Fibroblast of skin of back (primary cell): ENCODE measurements at regions not wholly inside any gene's neighbourhood (a gene's known extent, or its start where the extent isn't known, plus 50 kb on each side); places are given as distances from the start of the nearest gene placed in this dataset.
"Not testable (repeated sequence)": the region's sequence is repeated elsewhere in the genome, so short reads cannot be mapped to it uniquely, and the experiment has no call there.

Experiments
- DNase-seq: peaks from one replicate; pipeline ENCODE4 v3.0.0-alpha.2; 2013

- DNase-seq, result no peak
Observed at GRCh38 chr5:164139423-164139822, 634.0 kb downstream of the MAT2B start.

DNA sequence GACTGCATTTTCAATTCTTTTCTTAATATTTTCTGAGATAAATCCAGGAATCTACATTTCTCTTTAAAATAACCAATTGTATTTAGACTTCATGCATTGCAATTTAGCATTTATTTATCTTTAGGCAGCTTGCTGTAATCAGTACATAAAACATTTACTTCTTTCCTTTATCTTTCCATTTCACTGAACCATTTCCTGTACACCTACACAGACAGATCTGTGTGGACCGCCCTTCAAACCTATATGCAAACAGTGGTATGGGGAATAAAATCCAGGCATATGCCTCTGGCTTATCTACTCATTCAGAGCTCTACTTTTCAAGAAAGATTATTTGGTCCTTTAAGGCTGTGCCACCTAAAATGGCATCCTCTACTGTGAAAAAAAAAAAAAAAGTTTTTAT lies 640.0 kb downstream of the MAT2B start:
- no peak for DNase-seq

DNA sequence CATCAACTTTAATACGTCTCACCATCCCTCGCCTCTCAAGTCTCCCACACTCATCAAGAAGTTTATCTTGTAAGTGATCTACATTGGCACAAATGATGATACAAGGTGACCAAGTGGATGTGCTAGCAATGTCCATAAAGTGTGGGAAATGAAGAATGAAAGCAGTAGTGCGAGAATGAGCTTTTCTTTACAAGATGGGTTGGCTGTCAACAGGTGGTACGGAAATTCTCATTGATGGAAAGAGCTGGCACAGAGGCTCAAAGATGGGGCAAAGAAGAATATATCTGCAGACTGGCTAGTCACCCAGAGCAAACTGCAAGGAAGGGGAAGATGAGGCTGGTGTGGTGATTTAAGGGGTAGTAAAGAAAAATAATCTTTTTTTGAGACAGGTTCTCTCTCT lies 640.8 kb downstream of the MAT2B start:
- no peak for DNase-seq

DNA sequence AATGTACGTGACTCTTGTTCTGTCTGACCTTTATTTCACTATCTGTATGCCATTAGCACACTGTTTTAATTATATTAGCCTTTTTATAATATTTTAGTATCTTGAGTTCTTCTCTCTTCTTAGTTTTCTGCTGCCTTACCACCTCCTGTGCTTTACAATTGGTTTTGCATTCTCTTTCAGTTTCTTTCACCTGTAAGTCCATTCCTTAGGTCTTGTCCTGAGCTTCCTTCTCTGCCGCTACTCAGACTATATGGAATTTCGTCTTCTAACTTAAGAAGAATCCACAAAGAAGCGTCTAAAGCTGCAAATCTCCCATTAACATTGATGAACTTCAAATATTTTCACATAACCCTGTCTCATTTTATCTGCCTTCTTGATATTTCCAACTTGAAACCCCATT lies 642.9 kb downstream of the MAT2B start:
- no peak for DNase-seq

DNA sequence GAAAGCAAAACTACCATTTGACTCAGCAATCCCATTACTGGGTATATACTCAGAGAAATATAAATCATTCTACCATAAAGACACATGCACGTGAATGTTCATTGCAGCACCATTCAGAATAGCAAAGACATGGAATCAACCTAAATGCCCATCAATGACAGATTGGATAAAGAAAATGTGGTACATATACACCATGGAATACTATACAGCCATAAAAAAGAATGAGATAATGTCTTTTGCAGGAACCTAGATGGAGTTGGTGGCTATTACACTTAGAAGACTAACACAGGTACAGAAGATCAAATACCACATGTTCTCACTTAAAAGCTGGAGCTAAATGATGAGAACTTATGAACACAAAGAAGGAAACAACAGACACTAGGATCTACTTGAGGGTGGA lies 647.1 kb downstream of the MAT2B start:
- not testable (repeated sequence) for DNase-seq

GRCh38 chr5:164153469-164154172 lies 648.2 kb downstream of the MAT2B start:
- DNase-seq, result peak; percentile 28

DNA sequence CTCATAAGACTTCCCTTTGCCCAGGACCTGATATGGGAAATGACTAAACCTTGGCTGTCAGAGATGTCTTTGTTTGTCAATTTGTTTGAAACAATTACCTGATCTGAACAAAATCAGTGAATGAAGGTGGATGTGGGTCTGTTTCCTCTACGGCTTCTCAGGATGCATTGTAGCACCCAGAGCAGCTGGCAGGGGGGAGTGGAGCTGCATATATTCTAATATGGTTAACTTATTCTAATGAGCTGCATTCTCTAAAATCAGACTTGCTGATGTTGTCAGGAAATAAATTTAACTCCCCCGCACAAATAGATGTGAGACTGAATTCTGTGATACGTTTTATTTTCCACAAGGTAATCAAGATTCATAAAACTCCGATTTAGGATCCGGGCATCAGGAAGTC lies 665.4 kb downstream of the MAT2B start:
- DNase-seq, result no peak

DNA sequence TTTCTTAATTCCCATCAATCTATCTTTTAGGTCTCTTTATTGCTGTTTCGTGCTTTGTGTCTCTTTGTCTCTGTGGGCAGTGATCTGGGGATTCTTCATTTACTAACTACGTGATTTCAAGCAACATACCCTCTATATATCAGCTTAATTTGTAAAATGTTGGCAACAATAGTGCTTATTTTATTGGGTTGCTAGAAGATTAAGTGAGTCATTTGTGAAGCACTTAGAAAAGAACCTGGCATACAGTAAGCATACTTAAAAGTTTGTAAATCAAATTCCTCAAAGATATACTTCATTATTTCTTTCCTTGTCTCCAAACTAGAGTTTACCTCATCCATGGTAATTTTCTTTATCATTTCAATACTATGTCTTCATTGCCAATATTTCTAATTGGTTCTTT lies 669.7 kb downstream of the MAT2B start:
- peak; percentile 51 for DNase-seq

DNA sequence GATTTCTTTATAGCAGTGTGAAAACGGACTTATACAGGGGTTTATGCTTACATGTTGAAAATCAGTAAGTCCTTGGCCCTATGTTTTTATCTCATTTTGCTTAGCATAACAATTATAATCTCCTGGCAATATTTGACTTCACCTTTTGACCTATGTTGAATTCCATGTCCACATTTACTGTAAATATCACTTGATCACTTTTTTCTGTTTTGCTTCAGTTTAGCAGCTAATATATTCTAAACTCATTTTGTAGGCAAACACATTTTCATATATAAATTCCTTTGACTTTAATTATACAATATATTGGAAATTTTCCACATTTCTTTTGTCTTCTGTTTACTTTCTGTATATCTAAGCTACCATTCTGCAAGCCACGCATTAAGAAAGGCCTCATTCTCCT lies 674.0 kb downstream of the MAT2B start:
- DNase-seq, result no peak

- no peak for DNase-seq
Observed at GRCh38 chr5:164181604-164182003, 676.2 kb downstream of the MAT2B start.

GRCh38 chr5:164184158-164184557 lies 678.7 kb downstream of the MAT2B start:
- DNase-seq, result no peak

DNA sequence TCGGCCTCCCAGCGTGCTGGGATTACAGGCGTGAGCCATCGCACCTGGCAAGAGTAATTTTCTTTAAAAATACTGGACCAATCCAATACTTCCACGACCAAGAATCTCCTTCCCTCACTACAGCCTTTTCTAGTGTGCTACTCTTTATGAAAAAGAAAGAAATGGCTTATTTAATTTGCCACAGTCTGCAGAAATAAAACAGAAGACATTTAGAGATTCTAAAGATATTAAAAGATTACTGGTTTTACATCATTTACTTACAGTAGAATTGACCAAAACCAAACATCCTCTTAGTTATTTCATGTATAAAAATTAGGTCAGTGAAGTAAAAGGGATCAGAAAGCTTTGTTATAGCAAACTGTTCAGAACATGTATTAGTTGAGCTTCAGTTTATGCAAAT lies 679.6 kb downstream of the MAT2B start:
- no peak for DNase-seq

DNA sequence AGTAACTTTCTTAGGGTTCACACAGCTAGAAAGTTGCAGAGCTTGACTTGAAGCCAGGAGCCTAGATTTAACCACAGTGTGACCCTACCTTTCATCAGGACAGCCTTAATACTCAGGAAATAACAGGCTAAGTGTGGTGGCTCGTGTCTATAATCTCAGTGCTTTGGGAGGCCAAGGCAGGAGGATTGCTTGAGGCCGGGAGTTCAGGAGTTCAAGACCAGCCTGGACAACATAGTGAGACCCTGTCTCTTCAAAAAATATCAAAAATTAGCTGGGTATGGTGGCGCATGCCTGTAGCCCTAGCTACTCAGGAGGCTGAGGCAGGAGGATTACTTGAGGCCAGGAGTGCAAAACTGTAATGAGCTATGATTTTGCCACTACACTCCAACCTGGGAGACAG lies 681.1 kb downstream of the MAT2B start:
- DNase-seq, result no peak

DNA sequence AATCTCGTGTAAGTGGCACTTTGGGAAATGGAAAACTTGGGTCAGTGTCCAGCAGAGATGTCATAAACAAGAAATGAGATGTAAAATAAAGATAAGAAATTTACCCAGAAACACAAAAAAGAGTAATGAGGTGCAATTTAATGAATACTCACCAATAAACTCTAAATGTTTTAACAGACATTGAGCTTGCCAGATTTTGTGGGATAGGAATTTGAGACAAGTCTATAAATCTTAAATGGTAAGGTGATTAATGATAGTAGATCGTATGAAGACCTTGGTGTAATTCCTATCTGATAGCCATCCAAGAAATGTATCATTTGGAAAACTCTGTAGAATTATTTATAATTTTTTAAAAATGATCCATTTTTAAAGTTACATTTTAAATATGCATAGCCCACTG lies 682.4 kb downstream of the MAT2B start:
- no peak for DNase-seq

- peak; percentile 59 for DNase-seq
Observed at GRCh38 chr5:164188733-164189148, 683.3 kb downstream of the MAT2B start.

DNA sequence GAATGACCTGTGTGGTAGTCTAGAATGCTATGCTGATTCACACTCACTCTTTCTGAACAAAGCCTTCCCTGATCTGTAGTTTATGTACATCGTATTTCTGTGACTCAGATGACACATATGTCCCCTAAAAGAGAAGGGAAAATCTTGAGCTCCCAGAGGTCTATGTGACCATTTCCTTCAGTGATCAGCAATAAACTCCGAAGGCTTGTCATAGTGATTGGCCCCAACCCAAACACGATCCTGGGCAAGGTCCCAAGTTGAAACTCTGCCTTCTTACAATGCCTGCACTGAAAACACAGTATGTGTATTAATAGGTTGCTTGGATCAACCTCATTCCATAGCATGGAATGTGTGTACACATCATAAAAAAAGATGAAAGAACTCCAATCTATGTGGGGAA lies 685.8 kb downstream of the MAT2B start:
- peak; percentile 79 for DNase-seq

GRCh38 chr5:164202338-164202737 lies 696.9 kb downstream of the MAT2B start:
- DNase-seq, result peak; percentile 47

DNA sequence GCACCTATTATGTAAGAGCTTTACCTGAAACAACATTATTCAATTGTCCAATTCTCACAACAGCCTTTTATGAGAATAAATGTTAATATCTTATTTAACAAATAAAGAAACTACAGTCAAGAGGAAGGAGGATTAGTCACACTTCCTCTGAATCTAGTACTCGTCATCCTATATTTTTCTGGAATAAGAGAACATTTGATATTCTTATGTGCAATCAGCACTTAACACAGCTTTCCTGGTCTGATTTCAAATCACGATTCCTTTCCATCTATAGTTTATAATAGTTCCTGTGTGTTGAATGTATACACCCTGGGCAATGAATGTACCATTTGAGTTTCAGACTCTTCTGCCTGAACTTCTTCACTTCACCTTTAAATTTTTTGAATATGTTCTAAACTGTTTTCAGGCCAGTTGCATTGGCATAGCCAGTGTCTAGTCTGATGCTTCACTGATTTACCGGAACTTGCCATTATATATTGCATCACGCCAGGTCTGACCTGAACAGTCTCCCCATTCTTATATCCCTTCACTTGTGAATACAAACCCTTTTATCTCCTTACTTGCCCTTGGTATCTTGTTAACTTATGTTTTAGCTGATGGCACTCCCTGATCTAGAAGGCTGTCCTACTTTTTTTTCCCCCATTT lies 698.3 kb downstream of the MAT2B start:
- peak; percentile 48 for DNase-seq

- DNase-seq, result peak; percentile 90
Observed at GRCh38 chr5:164204338-164204946, 699.0 kb downstream of the MAT2B start.

- no peak for DNase-seq
Observed at GRCh38 chr5:164206196-164206595, 700.8 kb downstream of the MAT2B start.

DNA sequence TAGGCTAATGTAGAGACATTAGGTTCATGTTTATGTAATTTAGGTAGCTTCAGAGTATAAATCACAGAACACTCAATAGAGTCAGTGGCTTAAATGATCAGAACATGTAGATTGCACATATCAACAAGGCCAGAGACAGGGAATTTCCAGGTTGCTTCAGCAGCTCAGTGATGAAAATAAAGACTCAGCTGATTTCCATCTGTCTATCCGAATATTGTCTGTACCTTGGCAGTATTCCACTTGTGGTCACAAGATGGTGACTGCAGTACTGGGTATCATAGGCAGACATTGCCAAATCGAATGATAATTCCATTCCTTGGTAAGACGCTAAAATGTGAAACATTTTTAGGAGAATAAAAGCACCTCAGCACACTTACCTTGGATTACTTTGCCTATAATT lies 702.2 kb downstream of the MAT2B start:
- DNase-seq, result no peak

DNA sequence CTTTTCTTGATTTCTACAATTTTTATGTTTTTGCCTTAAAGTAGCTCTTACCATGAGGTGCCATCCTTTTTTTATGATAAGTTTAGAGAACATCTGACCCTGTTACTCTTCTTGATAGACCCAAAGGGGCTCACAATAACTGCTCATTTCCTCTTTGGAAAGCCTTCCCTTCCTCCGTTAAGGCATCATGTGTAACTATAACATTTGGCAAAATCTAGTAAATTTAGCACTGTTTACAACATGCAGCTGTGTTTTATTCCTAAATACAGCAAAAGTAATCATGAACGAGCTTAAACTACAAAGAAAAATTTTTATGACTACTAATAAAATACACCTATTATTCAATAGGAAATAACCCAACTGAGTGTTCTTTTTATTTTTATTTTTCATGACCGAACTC lies 705.1 kb downstream of the MAT2B start:
- DNase-seq, result no peak

DNA sequence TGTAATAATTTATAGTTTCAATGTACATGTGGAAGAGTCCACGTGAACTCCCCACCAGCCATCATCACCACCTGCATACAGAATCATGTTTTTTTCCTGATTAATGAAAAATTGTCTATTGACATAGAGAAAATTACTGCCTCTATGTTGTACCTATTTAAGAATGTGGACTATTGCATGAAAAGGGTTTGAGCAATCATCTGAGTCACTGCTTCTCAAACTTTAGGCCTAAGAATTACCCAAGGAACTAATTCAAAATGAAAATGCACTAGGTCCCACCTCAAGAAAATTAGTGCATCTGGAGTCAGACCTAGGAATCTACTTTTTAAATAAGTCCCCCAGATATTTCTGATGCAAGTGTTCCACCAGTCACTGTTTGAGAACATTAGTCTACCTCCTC lies 709.3 kb downstream of the MAT2B start:
- no peak for DNase-seq

- no peak for DNase-seq
Observed at GRCh38 chr5:164217464-164217863, 712.0 kb downstream of the MAT2B start.
